GM23248 (cell line): ENCODE measurements at regions not wholly inside any gene's neighbourhood (a gene's known extent, or its start where the extent isn't known, plus 50 kb on each side); places are given as distances from the start of the nearest gene placed in this dataset.

Experiments
- EZH2 ChIP-seq: fragments of 200-600 bp; sonication (generic); IDR thresholded peaks from 2 replicates; pipeline ENCODE4 v1.6.1; 2018; ENCODE audit warnings: antibody characterized with exemption, mild to moderate bottlenecking; ENCODE audit not compliant: insufficient read depth, poor library complexity, severe bottlenecking
- EZH2phosphoT487 ChIP-seq: fragments of 200-600 bp; sonication (generic); IDR thresholded peaks from 2 replicates; pipeline ENCODE4 v1.6.1; 2018; ENCODE audit warnings: antibody characterized with exemption, moderate library complexity, mild to moderate bottlenecking, low read depth; ENCODE audit not compliant: insufficient read depth

DNA sequence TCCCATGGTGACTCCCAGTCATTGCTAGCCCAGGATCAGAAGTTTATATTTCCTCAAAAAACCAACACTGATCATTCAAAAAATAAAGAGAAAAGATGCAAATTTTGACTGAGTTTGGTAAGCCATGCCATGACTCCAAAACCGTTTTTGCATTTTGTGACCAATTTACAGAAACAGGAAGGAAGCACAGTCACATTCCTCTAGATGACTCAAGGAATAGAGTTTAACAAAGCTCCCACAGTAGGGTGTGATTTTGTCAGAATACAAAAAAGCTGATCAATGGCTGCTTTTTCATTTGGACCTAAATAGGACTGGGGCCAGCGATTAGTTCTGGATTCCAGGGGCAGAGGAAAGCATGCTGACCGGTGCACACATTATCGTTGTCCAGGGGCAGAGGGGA, 179.4 kb upstream of the AFDN start:
- TF ChIP-seq EZH2 (no peak), EZH2phosphoT487 (no peak)
